ENCODE measurements at regions not wholly inside any gene's neighbourhood (a gene's known extent, or its start where the extent isn't known, plus 50 kb on each side); places are given as distances from the start of the nearest gene placed in this dataset.
"Not testable (repeated sequence)": the region's sequence is repeated elsewhere in the genome, so short reads cannot be mapped to it uniquely, and the experiment has no call there.

GRCh38 chr2:138902239-138902871 is 122.2 kb upstream of the NXPH2 start:
- H3K4me1 ChIP-seq: no peaks in the 10 kb centered on the region
- no peak overlapping the region for H3K27ac ChIP-seq
- H3K4me2 ChIP-seq: no peak overlapping the region

GRCh38 chr2:138901530-138901929 is 121.3 kb upstream of the NXPH2 start:
- TF ChIP-seq Cebpa-rat (IDR thresholded peaks at IDR 0.05): no peak
- no peak overlapping the region for H3K9ac ChIP-seq
- H3K4me3 ChIP-seq: no peak overlapping the region

More at GRCh38 chr2:138902239-138902871, 122.2 kb upstream of the NXPH2 start:
- Histone ChIP-seq H3K36me3 (no peaks in the 10 kb centered on the region), H4K20me1 (no peaks in the 10 kb centered on the region), H3K27me3 (no peaks in the 10 kb centered on the region), H3K9me3 (0 out of 2 replicates have a peak, but pooled peaks cover 7% of the 10 kb centered on the region), H3K9ac (no peak overlapping the region), H3K4me3 (no peak overlapping the region)
- TF ChIP-seq Cebpa-rat (IDR thresholded peaks at IDR 0.05): no peak

DNA sequence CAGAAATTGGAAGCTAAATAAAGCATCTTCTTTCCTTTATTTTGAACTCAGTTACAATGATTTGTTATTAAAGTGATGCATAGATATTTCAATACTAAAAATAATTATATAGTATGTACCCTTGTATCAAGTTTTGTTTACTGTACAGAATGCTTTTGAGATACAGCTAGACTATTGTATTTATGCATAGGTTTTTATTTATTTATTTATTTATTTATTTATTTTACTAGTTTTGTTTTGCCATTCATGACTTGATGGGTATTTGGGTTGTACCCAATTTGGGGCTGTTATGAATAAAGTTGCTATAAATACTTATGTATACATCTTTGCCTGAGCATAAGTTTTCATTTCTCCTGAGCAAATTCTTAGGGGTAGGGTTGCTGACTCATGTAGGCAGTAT is 118.7 kb upstream of the NXPH2 start:
- 0 out of 2 replicates have a peak, but pooled peaks cover 7% of the 10 kb centered on the region for H3K9me3 ChIP-seq
- no peak overlapping the region for H3K4me3 ChIP-seq
- no peak overlapping the region for H3K27ac ChIP-seq
- no peak overlapping the region for H3K4me2 ChIP-seq
- no peaks in the 10 kb centered on the region for H4K20me1 ChIP-seq
- TF ChIP-seq Cebpa-rat (IDR thresholded peaks at IDR 0.05): no peak
- H3K9ac ChIP-seq: no peak overlapping the region
- H3K4me1 ChIP-seq: no peaks in the 10 kb centered on the region
- H3K27me3 ChIP-seq: no peaks in the 10 kb centered on the region
- H3K36me3 ChIP-seq: no peaks in the 10 kb centered on the region

More at GRCh38 chr2:138901530-138901929, 121.3 kb upstream of the NXPH2 start:
- no peak overlapping the region for H3K4me2 ChIP-seq
- no peaks in the 10 kb centered on the region for H3K4me1 ChIP-seq
- no peaks in the 10 kb centered on the region for H4K20me1 ChIP-seq
- H3K36me3 ChIP-seq: no peaks in the 10 kb centered on the region
- H3K27me3 ChIP-seq: no peaks in the 10 kb centered on the region
- no peak overlapping the region for H3K27ac ChIP-seq
- 0 out of 2 replicates have a peak, but pooled peaks cover 7% of the 10 kb centered on the region for H3K9me3 ChIP-seq

- Histone ChIP-seq H3K27me3 (no peaks in the 10 kb centered on the region), H3K36me3 (no peaks in the 10 kb centered on the region), H3K9ac (no peak overlapping the region), H3K27ac (no peak overlapping the region), H3K9me3 (0 out of 2 replicates have a peak, but pooled peaks cover 3% of the 10 kb centered on the region), H3K4me3 (no peak overlapping the region), H3K4me2 (no peak overlapping the region), H3K4me1 (no peaks in the 10 kb centered on the region), H4K20me1 (no peaks in the 10 kb centered on the region)
- TF ChIP-seq Cebpa-rat (IDR thresholded peaks at IDR 0.05): no peak
These were observed 117.1 kb upstream of the NXPH2 start for GRCh38 chr2:138897274-138897673.

- Histone ChIP-seq H3K27ac (no peak overlapping the region), H3K36me3 (no peaks in the 10 kb centered on the region), H3K4me1 (no peaks in the 10 kb centered on the region), H3K27me3 (no peaks in the 10 kb centered on the region), H4K20me1 (no peaks in the 10 kb centered on the region), H3K4me2 (no peak overlapping the region), H3K4me3 (no peak overlapping the region), H3K9me3 (no peaks in the 10 kb centered on the region), H3K9ac (no peak overlapping the region)
- no peak for TF ChIP-seq Cebpa-rat (IDR thresholded peaks at IDR 0.05)
These were observed 113.6 kb upstream of the NXPH2 start for GRCh38 chr2:138893746-138894145.

- Histone ChIP-seq H3K27me3 (no peaks in the 10 kb centered on the region), H3K36me3 (no peaks in the 10 kb centered on the region), H3K9me3 (no peaks in the 10 kb centered on the region), H3K9ac (no peak overlapping the region), H3K4me1 (no peaks in the 10 kb centered on the region), H3K4me3 (no peak overlapping the region), H3K4me2 (no peak overlapping the region), H4K20me1 (no peaks in the 10 kb centered on the region), H3K27ac (no peak overlapping the region)
- TF ChIP-seq Cebpa-rat (IDR thresholded peaks at IDR 0.05): no peak
These were observed 100.9 kb upstream of the NXPH2 start for GRCh38 chr2:138881126-138881525.

DNA sequence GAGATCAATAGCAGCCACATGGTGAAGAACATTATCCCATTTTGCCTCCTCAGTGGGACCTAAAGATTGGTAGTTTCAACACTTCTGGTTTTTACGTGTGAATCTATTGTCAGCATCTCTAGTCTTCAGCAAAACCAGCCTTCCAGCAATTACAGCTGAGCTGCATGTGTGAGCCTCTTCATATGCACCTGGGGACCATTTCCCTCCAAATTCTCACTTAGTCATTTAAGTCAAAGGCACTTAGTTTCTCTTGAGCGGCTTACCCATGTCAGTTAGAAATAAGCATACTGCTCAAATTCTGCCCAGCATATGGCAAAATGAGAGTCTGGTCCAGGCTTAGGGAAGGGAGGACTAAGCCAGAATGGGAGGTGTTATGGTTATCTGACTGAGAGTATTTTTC is 99.7 kb upstream of the NXPH2 start:
- no peak for TF ChIP-seq Cebpa-rat (IDR thresholded peaks at IDR 0.05)
- no peak overlapping the region for H3K27ac ChIP-seq
- H3K9ac ChIP-seq: no peak overlapping the region
- H3K4me3 ChIP-seq: no peak overlapping the region
- no peaks in the 10 kb centered on the region for H3K4me1 ChIP-seq
- no peaks in the 10 kb centered on the region for H3K36me3 ChIP-seq
- no peaks in the 10 kb centered on the region for H4K20me1 ChIP-seq
- no peak overlapping the region for H3K4me2 ChIP-seq
- H3K9me3 ChIP-seq: no peaks in the 10 kb centered on the region
- no peaks in the 10 kb centered on the region for H3K27me3 ChIP-seq

GRCh38 chr2:138877421-138877820 is 97.2 kb upstream of the NXPH2 start:
- Histone ChIP-seq H3K36me3 (no peaks in the 10 kb centered on the region), H3K4me3 (no peak overlapping the region), H3K4me1 (no peaks in the 10 kb centered on the region), H3K27ac (no peak overlapping the region), H3K27me3 (no peaks in the 10 kb centered on the region), H4K20me1 (no peaks in the 10 kb centered on the region), H3K9ac (no peak overlapping the region), H3K4me2 (no peak overlapping the region), H3K9me3 (no peaks in the 10 kb centered on the region)
- no peak for TF ChIP-seq Cebpa-rat (IDR thresholded peaks at IDR 0.05)

DNA sequence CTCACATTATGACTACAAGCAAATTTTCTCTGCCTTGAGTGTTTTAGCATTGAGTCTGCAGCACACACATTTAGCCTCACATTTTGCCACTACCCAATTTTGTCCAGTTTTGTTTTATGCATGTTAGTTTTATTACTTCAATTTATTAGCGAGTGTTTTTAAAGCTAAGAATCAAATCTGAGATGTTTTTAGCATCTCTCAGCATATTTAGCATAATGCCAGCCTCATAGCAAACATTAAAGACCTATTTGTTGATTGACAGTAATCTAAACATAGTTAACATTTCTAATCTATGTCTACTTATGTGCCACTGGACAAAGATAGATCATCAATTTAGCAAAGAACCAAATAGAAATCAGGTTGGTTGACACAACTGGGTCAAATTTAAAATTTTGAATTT is 94.1 kb upstream of the NXPH2 start:
- Histone ChIP-seq H3K4me1 (no peaks in the 10 kb centered on the region), H4K20me1 (no peaks in the 10 kb centered on the region), H3K4me2 (no peak overlapping the region), H3K36me3 (no peaks in the 10 kb centered on the region), H3K4me3 (no peak overlapping the region), H3K27ac (no peak overlapping the region), H3K9ac (no peak overlapping the region), H3K27me3 (no peaks in the 10 kb centered on the region), H3K9me3 (no peaks in the 10 kb centered on the region)
- TF ChIP-seq Cebpa-rat (IDR thresholded peaks at IDR 0.05): no peak

GRCh38 chr2:138872116-138872515 is 91.9 kb upstream of the NXPH2 start:
- H3K27ac ChIP-seq, H3K9ac ChIP-seq, H3K4me3 ChIP-seq, H4K20me1 ChIP-seq, H3K27me3 ChIP-seq, H3K4me1 ChIP-seq, H3K9me3 ChIP-seq, H3K36me3 ChIP-seq, H3K4me2 ChIP-seq: not testable (repeated sequence)

DNA sequence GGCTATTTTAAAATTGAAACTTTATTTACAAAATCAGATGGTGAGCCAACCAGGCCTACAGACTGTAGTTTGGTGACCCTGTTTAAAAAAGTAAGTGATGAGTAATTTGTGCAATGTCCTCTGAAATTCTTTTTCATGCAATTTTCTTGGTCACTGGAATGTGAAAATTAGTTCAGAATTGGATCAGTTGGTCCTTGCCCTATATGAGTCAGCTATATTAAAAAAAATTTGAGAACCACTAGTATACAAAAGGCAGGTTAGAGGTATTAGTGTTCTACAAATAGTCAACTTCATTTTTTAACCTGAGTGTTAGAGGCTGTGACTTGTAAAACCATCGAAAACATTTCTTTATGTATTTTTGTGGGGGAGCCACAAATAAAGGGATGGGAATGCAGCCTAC is 91.1 kb upstream of the NXPH2 start:
- Histone ChIP-seq H4K20me1 (no peaks in the 10 kb centered on the region), H3K9ac (no peak overlapping the region), H3K36me3 (no peaks in the 10 kb centered on the region), H3K4me1 (no peaks in the 10 kb centered on the region), H3K4me2 (no peak overlapping the region), H3K4me3 (no peak overlapping the region), H3K27me3 (no peaks in the 10 kb centered on the region), H3K27ac (no peak overlapping the region), H3K9me3 (no peaks in the 10 kb centered on the region)
- no peak for TF ChIP-seq Cebpa-rat (IDR thresholded peaks at IDR 0.05)
